T-helper 22 cell (primary cell): ENCODE measurements at regions not wholly inside any gene's neighbourhood (a gene's known extent, or its start where the extent isn't known, plus 50 kb on each side); places are given as distances from the start of the nearest gene placed in this dataset.
"Not testable (repeated sequence)": the region's sequence is repeated elsewhere in the genome, so short reads cannot be mapped to it uniquely, and the experiment has no call there.

Experiments used
- DNase-seq: peaks from one replicate; pipeline ENCODE4 v3.0.0-alpha.2; 2020; ENCODE audit warnings: low read depth

- DNase-seq = no peak
Observed at GRCh38 chr11:87639753-87640364, 535.4 kb downstream of the RAB38 start.

- DNase-seq = no peak
Observed at GRCh38 chr11:87635001-87635400, 540.2 kb downstream of the RAB38 start.

DNA sequence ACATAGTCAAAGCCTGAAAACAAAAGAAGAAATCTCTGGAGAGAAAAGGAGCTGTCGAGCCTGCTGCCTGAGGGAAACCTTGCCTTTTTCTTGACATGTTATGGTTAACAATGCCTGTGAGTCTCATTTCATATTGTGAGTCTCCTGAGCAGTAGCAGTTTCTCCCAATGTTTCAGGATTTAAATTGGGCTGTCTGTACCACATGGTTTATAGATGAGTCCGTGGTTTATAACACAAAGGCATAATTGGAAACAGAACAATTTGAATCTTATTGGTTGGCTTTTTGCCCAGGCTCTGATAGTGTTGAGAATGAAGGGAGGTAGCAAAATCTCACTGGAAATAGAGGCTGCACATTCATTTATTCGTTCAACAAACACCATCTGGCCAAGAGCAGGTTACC is 540.9 kb downstream of the RAB38 start:
- DNase-seq = no peak

DNA sequence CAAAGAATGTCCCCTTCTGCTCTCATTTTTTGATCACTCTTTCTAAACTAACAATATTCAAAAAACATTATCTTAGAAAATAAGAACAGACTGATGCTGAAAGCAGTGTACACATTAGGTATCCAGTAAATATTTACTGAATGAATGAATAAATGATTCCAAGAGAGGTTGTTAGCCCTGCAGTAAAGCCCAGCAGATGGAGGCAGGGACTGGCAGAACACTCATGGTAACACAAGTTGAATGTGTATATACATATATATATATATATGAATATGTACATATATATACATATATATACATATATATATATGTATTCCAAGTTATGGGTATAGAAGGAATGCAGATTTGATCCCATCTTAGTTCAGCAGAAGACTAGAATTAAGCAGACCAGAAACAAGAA is 546.3 kb downstream of the RAB38 start:
- DNase-seq = no peak

- no peak for DNase-seq
Observed at GRCh38 chr11:87628026-87628580, 547.1 kb downstream of the RAB38 start.

DNA sequence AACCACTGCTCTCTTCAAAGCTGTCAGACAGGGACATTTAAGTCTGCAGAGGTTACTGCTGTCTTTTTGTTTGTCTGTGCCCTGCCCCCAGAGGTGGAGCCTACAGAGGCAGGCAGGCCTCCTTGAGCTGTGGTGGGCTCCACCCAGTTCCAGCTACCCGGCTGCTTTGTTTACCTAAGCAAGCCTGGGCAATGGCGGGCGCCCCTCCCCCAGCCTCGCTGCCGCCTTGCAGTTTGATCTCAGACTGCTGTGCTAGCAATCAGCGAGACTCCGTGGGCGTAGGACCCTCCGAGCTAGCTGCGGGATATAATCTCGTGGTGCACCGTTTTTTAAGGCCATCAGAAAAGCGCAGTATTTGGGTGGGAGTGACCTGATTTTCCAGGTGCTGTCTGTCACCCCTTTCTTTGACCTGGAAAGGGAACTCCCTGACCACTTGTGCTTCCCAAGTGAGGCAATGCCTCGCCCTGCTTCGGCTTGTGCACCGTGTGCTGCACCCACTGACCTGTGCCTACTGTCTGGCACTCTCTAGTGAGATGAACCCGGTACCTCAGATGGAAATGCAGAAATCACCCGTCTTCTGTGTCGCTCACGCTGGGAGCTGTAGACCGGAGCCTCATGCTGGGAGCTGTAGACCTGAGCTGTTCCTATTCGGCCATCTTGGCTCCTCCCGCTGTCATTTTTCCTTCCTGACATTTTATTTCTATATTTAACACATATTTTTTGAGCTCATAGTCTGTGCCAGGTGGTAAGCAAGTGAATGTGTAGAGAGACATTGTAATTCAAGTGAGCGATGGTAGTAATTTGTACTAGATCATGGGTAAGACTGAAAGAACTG is 551.5 kb downstream of the RAB38 start:
- not testable (repeated sequence) for DNase-seq

DNA sequence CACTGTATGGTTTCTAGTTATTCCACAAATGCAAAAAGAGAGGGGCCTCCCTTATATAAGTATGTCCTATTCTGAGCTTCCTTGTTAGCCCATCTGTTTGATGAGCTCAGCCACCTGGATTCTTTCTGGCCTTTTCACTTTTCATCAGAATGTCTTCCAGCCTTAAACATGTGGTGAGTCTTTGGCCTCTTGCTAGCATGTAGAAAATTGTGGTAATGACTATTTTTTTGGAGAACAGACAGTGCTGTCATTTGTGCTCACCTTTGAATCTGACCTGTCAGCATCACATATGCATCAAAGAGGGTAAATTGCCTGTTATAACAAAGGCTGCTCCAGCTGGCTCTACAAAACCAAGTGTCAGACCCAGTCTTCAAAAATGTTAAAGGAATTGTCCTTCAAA is 558.7 kb downstream of the RAB38 start:
- no peak for DNase-seq

DNA sequence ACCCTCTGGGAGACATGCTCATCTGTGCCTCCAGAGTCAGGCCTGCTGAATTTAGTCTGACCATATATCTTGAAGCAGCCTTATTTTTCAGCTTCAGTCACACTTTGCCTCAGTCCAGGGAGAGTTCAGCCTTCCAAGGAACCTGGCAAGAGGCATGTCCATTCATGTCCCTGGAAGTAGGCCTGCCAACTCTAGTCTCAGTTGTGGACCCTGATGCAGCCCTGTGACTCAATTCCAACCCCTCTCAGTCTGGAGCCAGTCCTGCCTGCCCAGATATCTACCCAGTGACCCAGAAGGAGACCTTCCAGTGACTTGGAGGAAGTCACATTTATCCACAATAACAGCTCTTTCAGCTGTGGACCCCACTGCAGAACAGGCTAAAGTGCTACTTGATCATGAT is 566.6 kb downstream of the TMEM135 start:
- no peak for DNase-seq

DNA sequence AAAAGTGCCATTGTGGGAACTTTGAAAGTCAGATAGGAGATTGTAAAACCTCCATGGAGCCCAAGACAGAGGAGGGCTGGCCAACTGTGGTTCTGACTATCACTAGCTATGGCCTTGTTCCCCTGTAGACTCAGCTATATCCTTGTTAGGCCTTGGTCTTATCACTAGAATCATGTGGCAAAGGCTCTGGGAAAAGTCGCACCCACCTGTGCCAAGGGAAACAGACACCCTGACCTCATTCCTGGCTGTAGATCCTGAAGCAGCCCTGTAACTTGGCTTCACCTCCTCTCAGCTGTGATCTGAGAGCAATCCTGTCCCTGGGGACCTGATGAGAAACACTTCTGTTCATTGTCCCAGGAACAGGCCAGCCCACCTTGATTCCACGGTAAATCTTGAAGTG is 566.2 kb downstream of the TMEM135 start:
- DNase-seq = no peak

DNA sequence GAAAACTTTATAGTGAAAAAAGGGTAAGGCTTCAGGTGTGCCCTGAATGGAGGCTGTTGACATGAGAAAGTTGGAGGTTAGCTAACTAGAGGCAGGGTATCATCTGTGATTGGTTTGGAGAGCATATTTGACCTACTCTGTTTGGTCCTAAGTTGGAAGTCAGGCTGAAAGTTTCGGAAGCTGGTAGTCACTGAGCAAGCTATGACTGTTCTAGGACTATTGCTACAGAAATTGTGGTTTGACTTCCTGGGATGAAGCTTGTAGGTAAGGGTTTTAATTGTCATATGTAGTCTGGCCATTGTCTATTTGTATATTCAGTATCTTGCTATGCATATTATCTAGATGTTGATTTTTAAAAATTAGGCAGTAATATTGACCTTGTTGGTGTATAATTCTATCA is 565.0 kb downstream of the TMEM135 start:
- no peak for DNase-seq

DNA sequence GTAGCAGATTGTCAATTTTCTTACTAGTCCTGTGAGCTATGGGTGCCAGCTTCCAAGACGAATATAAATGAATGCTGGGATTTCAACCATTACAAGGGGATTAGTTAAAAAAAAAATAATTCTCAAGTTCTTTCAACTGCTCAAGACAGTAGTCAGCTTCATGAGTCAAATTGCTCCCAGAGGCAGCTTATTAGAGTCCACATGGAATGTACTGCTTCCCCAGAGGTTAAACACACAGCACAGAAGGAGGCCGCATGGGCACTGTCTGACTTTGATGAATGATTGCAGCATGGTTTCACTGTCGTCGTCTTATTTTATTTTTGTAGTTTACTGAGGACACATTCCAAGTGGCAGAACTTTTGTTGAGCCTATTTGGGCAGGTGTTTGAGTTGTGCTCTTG is 563.2 kb downstream of the TMEM135 start:
- no peak for DNase-seq

DNA sequence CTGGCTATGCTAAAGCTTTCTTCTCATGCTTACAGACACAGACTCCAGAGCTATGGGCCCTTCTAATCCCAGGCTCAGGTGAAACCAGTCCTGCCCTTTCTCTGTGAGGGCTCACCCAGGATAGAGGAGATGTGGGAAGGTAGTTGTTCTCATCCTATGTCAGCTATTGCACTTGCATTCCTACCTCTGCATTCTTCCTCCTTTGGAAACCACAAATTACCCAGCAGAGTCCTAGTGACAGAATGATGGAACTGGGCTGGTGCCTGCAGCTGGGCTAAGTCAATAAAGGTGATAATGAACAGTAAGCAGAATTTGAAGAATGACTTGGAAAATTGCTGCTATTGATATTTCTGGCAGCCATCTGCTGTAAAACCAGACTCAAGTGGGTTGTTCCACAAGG is 560.0 kb downstream of the TMEM135 start:
- DNase-seq = no peak

GRCh38 chr11:87596176-87596575 is 558.4 kb downstream of the TMEM135 start:
- DNase-seq = no peak

- DNase-seq = no peak
Observed at GRCh38 chr11:87589082-87589481, 551.3 kb downstream of the TMEM135 start.

DNA sequence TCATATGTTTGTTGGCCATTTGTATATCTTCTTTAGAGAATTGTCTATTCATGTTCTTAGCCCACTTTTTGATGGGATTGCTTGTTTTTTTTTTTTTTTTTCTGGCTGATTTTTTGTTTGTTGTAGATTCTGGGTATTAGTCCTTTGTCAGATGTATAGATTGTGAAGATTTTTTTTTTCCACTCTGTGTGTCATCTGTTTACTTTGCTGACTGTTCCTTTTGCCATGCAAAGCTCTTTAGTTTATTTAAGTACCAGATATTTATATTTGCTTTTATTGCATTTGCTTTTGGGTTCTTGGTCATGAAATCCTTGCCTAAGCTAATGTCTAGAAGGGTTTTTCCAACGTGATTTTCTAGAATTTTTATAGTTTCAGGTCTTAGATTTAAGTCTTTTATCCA is 547.9 kb downstream of the TMEM135 start:
- not testable (repeated sequence) for DNase-seq

- no peak for DNase-seq
Observed at GRCh38 chr11:87583931-87584330, 546.2 kb downstream of the TMEM135 start.

DNA sequence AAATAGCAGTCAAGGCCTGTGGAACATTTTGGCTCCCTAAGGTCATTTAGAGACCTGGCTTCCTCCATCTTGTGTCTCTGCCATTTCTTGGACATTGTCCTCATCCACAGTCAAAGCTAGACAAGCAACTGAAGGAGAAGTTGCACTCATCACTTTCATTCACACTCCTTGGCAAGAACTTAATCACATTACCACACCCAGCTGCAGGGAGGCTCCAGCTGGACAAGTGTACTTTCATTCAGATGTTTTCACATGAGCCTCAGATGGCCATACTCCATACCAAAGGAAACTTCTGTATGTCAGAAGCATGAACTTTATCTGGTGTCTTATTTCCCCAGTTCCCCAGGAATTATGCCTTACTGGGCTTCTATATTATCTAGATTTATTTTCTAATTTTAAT is 537.4 kb downstream of the TMEM135 start:
- no peak for DNase-seq

GRCh38 chr11:87574193-87574592 is 536.5 kb downstream of the TMEM135 start:
- no peak for DNase-seq

GRCh38 chr11:87573708-87574107 is 536.0 kb downstream of the TMEM135 start:
- no peak for DNase-seq

- no peak for DNase-seq
Observed at GRCh38 chr11:87572881-87573280, 535.1 kb downstream of the TMEM135 start.

GRCh38 chr11:87560352-87560751 is 522.6 kb downstream of the TMEM135 start:
- no peak for DNase-seq

DNA sequence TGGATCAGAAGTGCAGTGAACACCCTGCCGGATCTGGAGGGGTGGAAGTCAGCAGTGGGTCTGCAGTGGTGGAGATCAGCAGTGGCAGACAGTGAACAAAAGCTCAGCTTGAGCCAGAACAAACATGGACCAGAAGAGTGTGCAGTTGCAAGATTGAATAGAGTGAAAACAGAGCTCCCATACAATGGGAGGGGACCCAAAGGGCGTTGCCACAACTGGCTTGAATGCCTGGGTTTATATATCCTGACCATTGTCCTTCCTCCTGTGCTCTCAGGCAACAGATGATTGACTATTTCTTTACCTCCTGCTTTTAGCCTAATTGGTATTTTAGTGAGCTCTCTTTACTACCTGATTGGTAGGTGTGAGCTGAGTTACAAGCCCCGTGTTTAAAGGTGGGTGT is 522.1 kb downstream of the TMEM135 start:
- not testable (repeated sequence) for DNase-seq

- DNase-seq = no peak
Observed at GRCh38 chr11:87555101-87555500, 517.4 kb downstream of the TMEM135 start.

- DNase-seq = no peak
Observed at GRCh38 chr11:87548797-87549196, 511.1 kb downstream of the TMEM135 start.
